GM21825 (cell line): ENCODE measurements at regions not wholly inside any gene's neighbourhood (a gene's known extent, or its start where the extent isn't known, plus 50 kb on each side); places are given as distances from the start of the nearest gene placed in this dataset.

Experiments
- ATAC-seq: cut with Tn5 transposase; IDR thresholded peaks from one replicate; pipeline ENCODE4 v1.9.1; 2021; ENCODE audit warnings: mild to moderate bottlenecking, moderate library complexity; ENCODE audit not compliant: unreplicated experiment

GRCh38 chr1:208536212-208536611, 292.0 kb upstream of the PLXNA2 start:
- no peak for ATAC-seq

GRCh38 chr1:208537198-208537597, 293.0 kb upstream of the PLXNA2 start:
- no peak for ATAC-seq

- ATAC-seq, result no peak
Observed at GRCh38 chr1:208538078-208538477, 293.9 kb upstream of the PLXNA2 start.

GRCh38 chr1:208538587-208538986, 294.4 kb upstream of the PLXNA2 start:
- no peak for ATAC-seq

- ATAC-seq, result no peak
Observed at GRCh38 chr1:208540724-208541123, 296.5 kb upstream of the PLXNA2 start.

GRCh38 chr1:208541225-208541855, 297.2 kb upstream of the PLXNA2 start:
- no peak for ATAC-seq

- ATAC-seq, result no peak
Observed at GRCh38 chr1:208542309-208542708, 298.1 kb upstream of the PLXNA2 start.

- no peak for ATAC-seq
Observed at GRCh38 chr1:208544053-208544452, 299.9 kb upstream of the PLXNA2 start.

GRCh38 chr1:208544794-208545193, 300.6 kb upstream of the PLXNA2 start:
- ATAC-seq, result no peak

- ATAC-seq, result no peak
Observed at GRCh38 chr1:208551024-208551423, 306.8 kb upstream of the PLXNA2 start.

GRCh38 chr1:208551633-208552320, 307.6 kb upstream of the PLXNA2 start:
- no peak for ATAC-seq

- ATAC-seq, result no peak
Observed at GRCh38 chr1:208552928-208553327, 308.7 kb upstream of the PLXNA2 start.

GRCh38 chr1:208556461-208556860, 312.3 kb upstream of the PLXNA2 start:
- ATAC-seq, result no peak

- ATAC-seq, result no peak
Observed at GRCh38 chr1:208557046-208557722, 313.0 kb upstream of the PLXNA2 start.

- no peak for ATAC-seq
Observed at GRCh38 chr1:208557723-208558094, 313.5 kb upstream of the PLXNA2 start.

GRCh38 chr1:208559597-208560329, 315.6 kb upstream of the PLXNA2 start:
- ATAC-seq, result no peak

- ATAC-seq, result no peak
Observed at GRCh38 chr1:208562151-208562960, 318.2 kb upstream of the PLXNA2 start.

GRCh38 chr1:208564466-208564865, 320.3 kb upstream of the PLXNA2 start:
- ATAC-seq, result no peak

GRCh38 chr1:208565756-208566440, 321.7 kb upstream of the PLXNA2 start:
- no peak for ATAC-seq

- ATAC-seq, result no peak
Observed at GRCh38 chr1:208569181-208569580, 325.0 kb upstream of the PLXNA2 start.
